Fibroblast of skin of scalp (primary cell): ENCODE measurements at regions not wholly inside any gene's neighbourhood (a gene's known extent, or its start where the extent isn't known, plus 50 kb on each side); places are given as distances from the start of the nearest gene placed in this dataset.
A peak's percentile ranks its signal among the peaks of the same experiment; 100 is the strongest.

Source experiments
- DNase-seq: peaks from one replicate; pipeline ENCODE4 v3.0.0-alpha.2; 2013

DNA sequence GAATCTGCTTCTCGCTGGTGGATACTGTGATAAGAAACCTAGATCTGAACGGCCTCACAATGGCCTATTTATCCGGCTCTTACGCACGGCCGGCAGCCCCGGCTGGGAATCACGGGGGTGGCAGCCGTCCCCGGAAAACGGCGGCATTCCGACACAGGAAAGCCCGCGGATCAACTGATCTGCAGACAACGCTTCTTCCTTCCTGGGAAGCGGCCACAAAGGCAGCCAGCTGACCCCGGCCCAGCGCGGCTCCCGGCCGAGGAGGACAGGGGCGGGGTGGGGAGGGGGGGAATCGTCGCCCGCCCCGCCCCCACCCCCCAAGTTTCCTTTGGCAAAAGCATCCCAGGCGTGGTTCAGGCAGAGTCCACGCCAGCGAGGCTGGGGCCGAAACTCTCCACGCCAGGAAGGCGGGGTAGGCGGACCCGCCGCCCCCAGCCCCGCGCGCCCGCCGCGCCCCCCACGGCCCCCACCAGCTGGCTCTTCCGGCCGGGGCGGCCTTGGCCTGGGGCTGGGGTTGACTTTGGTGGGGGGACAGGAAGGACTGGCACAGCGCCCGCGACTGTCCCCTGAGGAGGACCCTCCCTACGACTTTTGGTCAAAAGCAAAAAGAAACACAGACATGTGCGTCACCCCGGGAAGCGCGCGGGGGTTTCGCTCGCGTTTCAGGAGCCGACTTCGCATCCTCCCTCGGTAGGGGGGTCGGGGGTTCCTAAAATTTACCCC is 247.7 kb upstream of the ANKRD55 start:
- peak; percentile 43 for DNase-seq

- no peak for DNase-seq
Observed at GRCh38 chr5:56480078-56480704, 247.1 kb upstream of the ANKRD55 start.

DNA sequence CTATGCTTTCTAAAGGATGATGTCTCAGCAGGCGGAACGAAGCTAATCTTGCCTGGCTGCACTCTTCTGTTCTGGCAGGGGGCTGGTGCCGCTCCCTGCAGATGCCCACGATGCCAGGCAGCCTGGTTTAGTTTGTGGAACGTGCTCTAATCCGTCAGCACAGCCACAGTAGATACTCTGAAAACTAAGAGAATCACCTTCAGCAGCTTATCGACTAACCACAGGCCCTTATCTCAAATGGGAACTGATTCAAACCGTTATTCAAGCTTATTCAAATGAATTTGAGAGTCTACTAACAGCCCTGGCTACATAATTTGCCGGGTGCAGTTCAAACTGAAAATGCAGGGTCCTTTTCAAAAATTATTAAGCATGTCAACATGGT is 246.6 kb upstream of the ANKRD55 start:
- DNase-seq = no peak

GRCh38 chr5:56479126-56479525 is 246.0 kb upstream of the ANKRD55 start:
- no peak for DNase-seq

DNA sequence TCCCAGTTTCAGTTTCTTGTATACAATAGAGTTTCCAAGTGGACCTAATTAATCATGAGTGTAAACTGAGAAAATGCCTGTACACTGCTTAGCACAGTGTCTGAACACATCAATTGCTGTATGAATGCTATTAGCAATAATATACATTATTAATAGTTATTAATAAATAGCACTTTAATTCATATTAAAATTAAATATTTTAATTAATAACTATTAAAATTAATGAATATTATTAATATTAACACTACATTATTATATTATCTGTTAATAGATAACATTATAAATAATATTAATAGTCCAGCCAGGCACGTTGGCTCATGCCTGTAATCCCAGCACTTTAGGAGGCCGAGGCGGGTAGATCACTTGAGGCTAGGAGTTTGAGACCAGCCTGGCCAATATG is 244.9 kb upstream of the ANKRD55 start:
- no peak for DNase-seq

DNA sequence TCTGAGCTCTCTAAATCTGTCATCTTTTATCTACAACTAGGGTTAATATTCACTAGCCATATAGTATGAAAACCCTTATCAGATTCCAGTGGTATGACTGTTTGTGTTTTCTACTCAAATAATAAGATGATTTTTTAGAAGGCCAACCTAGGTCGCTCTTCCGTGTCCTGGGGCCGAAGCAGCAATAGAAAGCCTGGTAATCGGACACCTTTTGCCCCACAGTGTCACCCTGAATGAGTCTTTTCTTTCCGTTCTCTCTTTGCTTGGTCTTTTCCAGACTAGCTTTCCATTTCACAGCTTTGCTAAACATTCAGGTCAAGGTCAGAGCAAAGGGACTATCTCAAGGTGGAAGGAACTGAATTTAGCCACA is 243.3 kb upstream of the ANKRD55 start:
- no peak for DNase-seq

DNA sequence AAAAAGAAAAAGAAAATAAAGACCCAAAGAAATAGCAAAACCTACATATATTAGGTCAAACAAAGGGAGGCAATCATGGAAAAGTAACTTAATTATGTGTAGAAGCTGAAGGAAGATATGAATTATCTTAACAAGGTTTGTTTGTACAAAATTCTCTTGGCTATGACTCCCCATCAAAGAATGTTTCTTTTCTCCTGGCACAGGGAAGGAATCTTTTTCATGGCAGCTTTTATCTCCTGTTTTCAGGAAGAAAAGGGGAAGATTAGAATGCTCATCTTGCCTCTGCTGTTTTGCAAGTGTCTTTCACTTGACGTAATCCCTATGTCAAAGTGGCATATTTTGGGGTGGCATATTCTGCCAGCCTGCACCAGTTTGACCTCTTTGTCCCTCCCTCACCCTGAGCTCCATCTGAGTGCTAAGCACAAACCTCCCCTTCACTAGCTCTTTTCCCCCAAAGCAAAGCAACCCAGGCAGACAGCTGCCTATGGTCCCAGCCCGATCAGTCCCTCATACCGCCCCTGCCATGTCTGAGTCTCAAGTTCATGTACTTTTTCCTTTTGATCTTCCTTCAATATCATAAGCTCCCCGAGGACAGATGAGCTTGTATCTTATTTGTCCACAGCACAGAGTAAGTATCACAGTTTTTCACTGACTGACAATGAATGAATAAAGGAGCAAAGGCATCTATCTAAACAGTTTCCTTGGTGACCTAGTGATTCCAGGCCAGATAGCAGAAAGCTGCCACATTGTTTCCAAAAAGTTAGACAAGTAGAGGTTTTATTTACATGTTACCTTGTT is 242.8 kb upstream of the ANKRD55 start:
- no peak for DNase-seq

DNA sequence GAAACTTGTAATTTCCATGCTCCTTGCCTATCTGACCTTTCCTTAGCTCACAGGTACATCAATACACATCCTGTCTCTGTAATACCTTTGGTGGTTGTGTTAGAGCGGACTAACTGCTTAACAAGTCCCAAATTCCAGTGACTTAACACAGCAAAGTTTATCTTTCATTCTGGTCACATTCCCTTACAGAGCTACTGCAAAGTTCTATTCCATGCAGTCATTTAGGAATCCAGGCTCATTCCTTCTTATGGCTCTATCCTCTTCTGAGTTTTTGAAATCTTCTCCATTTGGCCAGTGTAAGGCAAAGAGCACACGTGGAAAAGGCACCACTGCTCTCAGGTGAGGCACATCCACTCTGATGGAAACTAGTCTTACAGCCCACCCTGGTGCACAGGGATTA is 238.6 kb upstream of the ANKRD55 start:
- DNase-seq = no peak

DNA sequence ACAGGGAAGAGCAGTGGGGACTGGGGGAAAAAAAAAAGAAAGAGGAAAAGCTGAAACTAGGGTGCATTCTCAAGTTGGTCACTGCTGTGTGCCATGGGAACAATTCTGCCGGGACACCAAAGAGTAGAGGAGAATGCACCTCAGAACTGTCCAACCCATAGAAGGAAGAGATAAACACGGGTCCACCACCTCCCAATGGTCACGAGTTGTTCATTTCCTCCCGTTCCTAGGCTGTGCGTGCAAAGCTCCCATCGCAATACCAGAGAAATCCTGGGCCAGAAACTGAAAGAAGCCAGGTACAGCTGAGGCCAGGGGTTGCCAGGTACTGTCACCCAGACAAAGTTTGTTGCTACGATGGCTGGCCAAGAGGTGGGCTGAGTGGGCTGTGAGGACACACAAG is 236.9 kb upstream of the ANKRD55 start:
- DNase-seq = no peak

GRCh38 chr5:56468277-56468676 is 235.1 kb upstream of the ANKRD55 start:
- DNase-seq = no peak

- no peak for DNase-seq
Observed at GRCh38 chr5:56467176-56467717, 234.1 kb upstream of the ANKRD55 start.

GRCh38 chr5:56466136-56466816 is 233.1 kb upstream of the ANKRD55 start:
- peak; percentile 11 for DNase-seq

- peak; percentile 88 for DNase-seq
Observed at GRCh38 chr5:56465769-56466135, 232.6 kb upstream of the ANKRD55 start.

- no peak for DNase-seq
Observed at GRCh38 chr5:56464935-56465768, 232.0 kb upstream of the ANKRD55 start.

DNA sequence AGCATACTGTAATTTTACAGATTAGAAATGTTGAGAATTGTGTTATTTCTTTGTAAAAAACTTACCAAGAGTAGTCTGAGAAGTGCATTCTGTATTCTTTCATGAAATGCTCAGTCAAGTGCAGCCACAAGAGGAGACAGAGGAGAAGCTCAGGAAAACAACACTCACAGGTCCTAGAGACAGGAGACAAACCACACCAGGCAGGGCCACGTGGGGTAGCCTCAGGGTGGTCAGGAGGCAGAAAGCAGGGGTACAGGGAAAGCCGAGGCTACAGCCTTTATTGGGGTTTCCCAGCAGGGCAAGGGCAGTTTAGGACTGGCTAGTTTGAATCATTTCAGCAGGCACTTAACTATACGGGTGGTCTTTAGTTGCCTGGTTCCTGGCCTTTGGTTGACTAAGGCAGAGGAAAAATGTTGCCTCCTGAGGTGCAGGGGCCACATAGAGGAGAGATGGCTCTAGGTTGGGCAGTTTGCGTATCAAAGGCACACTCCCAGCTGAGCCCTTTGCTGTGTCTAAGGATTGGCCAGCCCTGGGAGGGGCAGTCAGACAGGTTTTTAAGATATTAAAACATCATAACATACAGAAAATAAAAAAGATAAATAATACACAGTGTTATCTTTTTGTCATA is 230.9 kb upstream of the ANKRD55 start:
- no peak for DNase-seq

GRCh38 chr5:56461584-56461983 is 228.5 kb upstream of the ANKRD55 start:
- DNase-seq = no peak

DNA sequence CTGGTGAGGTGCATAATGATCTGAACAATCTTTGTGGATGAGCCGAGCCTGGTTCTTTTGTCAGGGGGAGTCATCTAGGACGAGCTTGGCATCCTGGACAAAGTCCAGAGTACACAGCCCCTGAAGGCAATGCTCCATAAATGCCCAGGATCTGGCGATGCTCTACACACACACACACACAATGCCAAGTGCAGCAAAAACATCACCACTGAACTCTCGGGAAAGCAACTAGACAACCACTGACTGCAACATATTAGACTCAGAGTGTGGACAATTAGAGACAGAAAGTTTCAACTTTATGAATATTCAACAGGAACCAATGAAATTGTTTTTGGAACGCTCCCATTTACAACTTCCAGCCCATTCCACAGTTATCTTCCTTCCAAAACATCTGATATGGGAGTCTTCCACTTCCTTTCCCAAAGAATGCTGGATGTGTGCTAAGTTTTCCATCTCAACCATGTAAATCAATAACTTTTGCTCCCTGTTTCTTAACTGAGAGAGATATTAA is 227.6 kb upstream of the ANKRD55 start:
- DNase-seq = no peak

DNA sequence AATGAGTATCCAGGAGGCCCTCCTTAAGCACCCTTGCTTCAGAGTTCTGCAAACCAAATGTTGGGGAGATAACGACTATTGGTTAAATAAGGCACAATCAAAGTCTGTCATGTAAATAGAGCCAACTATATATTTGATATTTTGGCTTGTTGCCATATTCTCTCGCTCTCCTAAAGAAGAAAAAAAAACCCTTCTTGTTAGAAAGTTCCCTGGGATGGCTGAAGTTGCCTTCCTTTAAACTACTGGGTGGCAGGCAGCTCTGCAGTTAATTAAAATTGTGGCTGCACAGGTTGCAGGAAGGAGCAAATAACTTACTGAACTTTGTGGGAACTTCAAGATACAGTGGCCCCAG is 227.0 kb upstream of the ANKRD55 start:
- DNase-seq = no peak

DNA sequence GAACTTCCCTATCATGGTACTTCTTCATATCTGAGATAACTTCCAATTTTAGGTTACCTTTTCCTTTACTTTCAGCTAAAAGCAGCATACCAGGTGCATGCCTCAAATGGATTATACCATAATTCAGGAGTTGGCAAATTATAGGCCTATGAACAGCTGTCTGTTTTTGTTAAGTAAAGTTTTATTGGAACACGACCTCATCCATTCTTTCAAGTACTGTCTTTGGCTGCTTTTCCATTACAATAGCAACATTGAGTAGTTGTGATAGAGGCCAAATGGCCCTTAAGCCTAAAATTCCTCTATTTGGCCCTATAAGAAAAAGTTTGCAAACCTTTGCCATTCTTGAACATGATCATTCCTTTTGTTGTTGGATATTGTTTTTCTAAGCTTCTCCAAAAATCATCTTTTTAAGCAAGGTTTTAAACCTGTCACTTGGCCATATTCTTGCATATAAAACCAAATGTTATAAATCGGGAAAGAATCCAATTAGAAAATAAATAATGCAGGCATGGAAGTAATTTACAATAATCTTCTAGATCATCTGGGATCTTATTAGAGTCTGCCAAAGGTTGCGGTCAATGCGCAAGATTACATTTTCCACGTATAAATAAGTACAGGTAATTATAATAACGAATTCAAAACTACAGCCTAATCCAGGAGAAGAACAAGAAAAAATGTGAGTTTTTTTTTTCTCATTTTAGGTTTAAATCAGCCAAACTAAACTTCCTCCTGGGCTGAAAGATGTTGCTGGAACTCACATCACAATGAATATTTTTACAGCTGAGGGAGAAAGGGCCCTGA is 226.5 kb upstream of the ANKRD55 start:
- DNase-seq = no peak
